ENCODE measurements at regions not wholly inside any gene's neighbourhood (a gene's known extent, or its start where the extent isn't known, plus 50 kb on each side); places are given as distances from the start of the nearest gene placed in this dataset.

DNA sequence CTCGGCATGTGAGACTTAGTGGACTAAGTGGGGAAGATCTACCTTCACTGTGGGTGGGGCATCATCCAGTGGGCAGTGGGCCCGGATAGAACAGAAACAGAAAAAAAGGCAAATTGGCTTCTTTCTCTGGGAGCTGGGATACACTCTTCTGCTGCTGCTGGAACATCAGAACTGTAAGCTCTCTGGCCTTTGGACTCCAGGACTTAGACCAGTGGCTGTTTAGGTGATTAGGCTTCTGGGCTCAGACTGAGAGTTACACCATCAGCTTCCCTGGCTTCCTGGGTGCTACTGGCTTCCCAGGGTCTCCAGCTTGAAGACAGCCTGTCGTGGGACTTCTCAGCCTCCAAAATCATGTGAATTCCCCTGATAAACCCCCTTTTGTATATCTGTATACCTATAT is 122.7 kb upstream of the SLC28A3 start:
- Histone ChIP-seq H3K9me3 (ENCODE audit: severe bottlenecking) (no peaks in the 10 kb centered on the region), H3K4me1 (ENCODE audit: insufficient read depth, poor library complexity, severe bottlenecking) (no peaks in the 10 kb centered on the region), H3K27ac (ENCODE audit: poor library complexity, severe bottlenecking) (no peak overlapping the region), H3K4me3 (ENCODE audit: severe bottlenecking) (no peak overlapping the region), H3K36me3 (ENCODE audit: low read depth) (no peaks in the 10 kb centered on the region), H3K27me3 (ENCODE audit: insufficient read depth, poor library complexity, severe bottlenecking) (no peaks in the 10 kb centered on the region)
- ATAC-seq (ENCODE audit: low read depth) (no peak), DNase-seq (ENCODE audit: low spot score) (no peak)
- TF ChIP-seq, protein P1, sequence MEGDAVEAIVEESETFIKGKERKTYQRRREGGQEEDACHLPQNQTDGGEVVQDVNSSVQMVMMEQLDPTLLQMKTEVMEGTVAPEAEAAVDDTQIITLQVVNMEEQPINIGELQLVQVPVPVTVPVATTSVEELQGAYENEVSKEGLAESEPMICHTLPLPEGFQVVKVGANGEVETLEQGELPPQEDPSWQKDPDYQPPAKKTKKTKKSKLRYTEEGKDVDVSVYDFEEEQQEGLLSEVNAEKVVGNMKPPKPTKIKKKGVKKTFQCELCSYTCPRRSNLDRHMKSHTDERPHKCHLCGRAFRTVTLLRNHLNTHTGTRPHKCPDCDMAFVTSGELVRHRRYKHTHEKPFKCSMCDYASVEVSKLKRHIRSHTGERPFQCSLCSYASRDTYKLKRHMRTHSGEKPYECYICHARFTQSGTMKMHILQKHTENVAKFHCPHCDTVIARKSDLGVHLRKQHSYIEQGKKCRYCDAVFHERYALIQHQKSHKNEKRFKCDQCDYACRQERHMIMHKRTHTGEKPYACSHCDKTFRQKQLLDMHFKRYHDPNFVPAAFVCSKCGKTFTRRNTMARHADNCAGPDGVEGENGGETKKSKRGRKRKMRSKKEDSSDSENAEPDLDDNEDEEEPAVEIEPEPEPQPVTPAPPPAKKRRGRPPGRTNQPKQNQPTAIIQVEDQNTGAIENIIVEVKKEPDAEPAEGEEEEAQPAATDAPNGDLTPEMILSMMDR (IDR thresholded peaks at IDR 0.05; ENCODE audit: poor library complexity, severe bottlenecking), result no peak

DNA sequence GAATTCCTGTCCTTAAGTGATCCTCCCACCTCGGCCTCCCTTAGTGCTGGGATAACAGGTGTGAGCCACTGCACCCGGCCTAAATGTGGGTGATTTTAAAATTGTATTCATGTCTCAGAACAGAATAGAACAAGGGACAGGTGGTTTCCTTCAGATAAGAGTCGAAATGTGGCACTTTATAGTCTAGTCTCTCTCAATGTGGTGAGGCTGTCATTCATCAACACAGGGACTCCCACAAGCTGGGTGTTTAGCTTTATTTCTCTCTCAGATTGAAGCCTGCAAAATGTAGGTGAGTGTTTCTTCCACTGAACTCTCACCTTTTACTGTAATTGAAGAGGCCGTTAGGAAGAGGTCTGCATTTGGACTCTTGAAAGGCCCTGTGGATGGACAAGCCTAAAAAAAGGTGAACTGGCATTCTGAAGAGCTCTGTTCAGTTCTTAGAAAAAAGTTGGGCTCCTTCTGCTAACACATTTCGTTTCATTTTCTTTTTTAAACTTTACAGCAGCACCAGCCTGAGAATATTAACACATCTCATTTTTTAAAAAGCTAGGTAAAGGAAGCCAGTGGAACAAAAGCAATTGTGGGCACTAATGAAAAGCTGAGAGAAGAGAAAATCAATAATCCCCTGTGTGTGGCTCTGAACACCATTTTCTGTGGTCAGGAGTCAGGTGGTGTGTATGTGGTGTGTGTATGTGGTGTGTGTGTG is 126.2 kb upstream of the SLC28A3 start:
- H3K4me1 ChIP-seq (ENCODE audit: insufficient read depth, poor library complexity, severe bottlenecking), result no peaks in the 10 kb centered on the region
- H3K4me3 ChIP-seq (ENCODE audit: severe bottlenecking), result no peak overlapping the region
- ATAC-seq (ENCODE audit: low read depth) (no peak), DNase-seq (ENCODE audit: low spot score) (no peak)
- H3K27me3 ChIP-seq (ENCODE audit: insufficient read depth, poor library complexity, severe bottlenecking), result no peaks in the 10 kb centered on the region
- H3K9me3 ChIP-seq (ENCODE audit: severe bottlenecking), result no peaks in the 10 kb centered on the region
- TF ChIP-seq, protein P1 (IDR thresholded peaks at IDR 0.05; ENCODE audit: poor library complexity, severe bottlenecking), result no peak
- H3K36me3 ChIP-seq (ENCODE audit: low read depth), result no peaks in the 10 kb centered on the region
- H3K27ac ChIP-seq (ENCODE audit: poor library complexity, severe bottlenecking), result no peak overlapping the region

GRCh38 chr9:84471816-84472215 is 131.3 kb upstream of the SLC28A3 start:
- Histone ChIP-seq H3K27me3 (ENCODE audit: insufficient read depth, poor library complexity, severe bottlenecking) (no peaks in the 10 kb centered on the region), H3K4me3 (ENCODE audit: severe bottlenecking) (no peak overlapping the region), H3K36me3 (ENCODE audit: low read depth) (no peaks in the 10 kb centered on the region), H3K27ac (ENCODE audit: poor library complexity, severe bottlenecking) (no peak overlapping the region), H3K4me1 (ENCODE audit: insufficient read depth, poor library complexity, severe bottlenecking) (no peaks in the 10 kb centered on the region), H3K9me3 (ENCODE audit: severe bottlenecking) (no peaks in the 10 kb centered on the region)
- DNase-seq (ENCODE audit: low spot score) (no peak), ATAC-seq (ENCODE audit: low read depth) (no peak)
- TF ChIP-seq, protein P1 (IDR thresholded peaks at IDR 0.05; ENCODE audit: poor library complexity, severe bottlenecking), result no peak

DNA sequence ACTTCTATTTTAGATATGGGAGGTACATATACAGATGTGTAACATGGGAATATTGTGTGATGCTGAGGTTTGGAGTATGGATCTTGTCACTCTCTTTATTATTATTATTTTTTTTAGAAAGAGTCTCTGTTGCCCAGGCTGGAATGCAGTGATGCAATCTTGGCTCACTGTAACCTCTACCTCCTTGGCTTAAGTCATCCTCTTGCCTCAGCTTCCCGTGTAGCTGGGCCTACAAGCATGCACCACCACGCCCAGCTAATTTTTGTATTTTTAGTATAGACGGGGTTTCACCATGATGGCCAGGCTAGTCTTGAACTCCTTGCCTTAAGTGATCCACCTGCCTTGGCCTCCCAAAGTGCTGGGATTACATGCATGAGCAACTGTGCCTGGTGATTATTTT is 138.4 kb upstream of the SLC28A3 start:
- no peak overlapping the region for H3K4me3 ChIP-seq (ENCODE audit: severe bottlenecking)
- H3K27me3 ChIP-seq (ENCODE audit: insufficient read depth, poor library complexity, severe bottlenecking), result no peaks in the 10 kb centered on the region
- H3K4me1 ChIP-seq (ENCODE audit: insufficient read depth, poor library complexity, severe bottlenecking), result no peaks in the 10 kb centered on the region
- no peak overlapping the region for H3K27ac ChIP-seq (ENCODE audit: poor library complexity, severe bottlenecking)
- TF ChIP-seq, protein P1 (IDR thresholded peaks at IDR 0.05; ENCODE audit: poor library complexity, severe bottlenecking), result no peak
- H3K9me3 ChIP-seq (ENCODE audit: severe bottlenecking), result no peaks in the 10 kb centered on the region
- no peak for ATAC-seq (ENCODE audit: low read depth)
- no peak for DNase-seq (ENCODE audit: low spot score)
- H3K36me3 ChIP-seq (ENCODE audit: low read depth), result no peaks in the 10 kb centered on the region

- H3K27ac ChIP-seq (ENCODE audit: poor library complexity, severe bottlenecking), result no peak overlapping the region
- no peak overlapping the region for H3K4me3 ChIP-seq (ENCODE audit: severe bottlenecking)
- H3K9me3 ChIP-seq (ENCODE audit: severe bottlenecking), result no peaks in the 10 kb centered on the region
- H3K36me3 ChIP-seq (ENCODE audit: low read depth), result no peaks in the 10 kb centered on the region
- H3K4me1 ChIP-seq (ENCODE audit: insufficient read depth, poor library complexity, severe bottlenecking), result no peaks in the 10 kb centered on the region
- DNase-seq (ENCODE audit: low spot score) (no peak), ATAC-seq (ENCODE audit: low read depth) (no peak)
- TF ChIP-seq, protein P1 (IDR thresholded peaks at IDR 0.05; ENCODE audit: poor library complexity, severe bottlenecking), result no peak
- no peaks in the 10 kb centered on the region for H3K27me3 ChIP-seq (ENCODE audit: insufficient read depth, poor library complexity, severe bottlenecking)
Measured at GRCh38 chr9:84480071-84480470, 139.5 kb upstream of the SLC28A3 start.
